ENCODE measurements at regions not wholly inside any gene's neighbourhood (a gene's known extent, or its start where the extent isn't known, plus 50 kb on each side); places are given as distances from the start of the nearest gene placed in this dataset.

- no peak for TF ChIP-seq POLR2A (IDR thresholded peaks at IDR 0.05)
- no peak for TF ChIP-seq CTCF (IDR thresholded peaks at IDR 0.05)
Observed at GRCh38 chr14:55901291-55901690, 216.9 kb upstream of the PELI2 start.

All from uterus (tissue), 2 donors.